Tibial nerve (tissue), 4 donors: ENCODE measurements at regions not wholly inside any gene's neighbourhood (a gene's known extent, or its start where the extent isn't known, plus 50 kb on each side); places are given as distances from the start of the nearest gene placed in this dataset.

ENCODE experiments used
- EP300 ChIP-seq, 2 donors: sonication (generic); formaldehyde crosslinking; IDR thresholded peaks; one replicate each; pipeline ENCODE4 v1.6.1; 2017; ENCODE audit warnings: antibody characterized with exemption in 2 of 2, mild to moderate bottlenecking in 1 of 2
- POLR2A ChIP-seq, 2 donors: fragments of 450-650 bp; IDR thresholded peaks; one replicate each; pipeline ENCODE4 v1.6.1; 2017; ENCODE audit warnings: antibody characterized with exemption in 2 of 2, mild to moderate bottlenecking in 2 of 2, moderate library complexity in 2 of 2
- TF ChIP-seq, protein P1 (sequence below), 5 experiments: fragments of 200-600 bp in 3 of 5; fragments of 450-650 bp in 2 of 5; sonication (generic) in 3 of 5; IDR thresholded peaks; one replicate each; pipeline ENCODE4 v1.5.1; 2016 to 2019; ENCODE audit warnings: antibody characterized with exemption in 5 of 5, mild to moderate bottlenecking in 3 of 5, moderate library complexity in 2 of 5

DNA sequence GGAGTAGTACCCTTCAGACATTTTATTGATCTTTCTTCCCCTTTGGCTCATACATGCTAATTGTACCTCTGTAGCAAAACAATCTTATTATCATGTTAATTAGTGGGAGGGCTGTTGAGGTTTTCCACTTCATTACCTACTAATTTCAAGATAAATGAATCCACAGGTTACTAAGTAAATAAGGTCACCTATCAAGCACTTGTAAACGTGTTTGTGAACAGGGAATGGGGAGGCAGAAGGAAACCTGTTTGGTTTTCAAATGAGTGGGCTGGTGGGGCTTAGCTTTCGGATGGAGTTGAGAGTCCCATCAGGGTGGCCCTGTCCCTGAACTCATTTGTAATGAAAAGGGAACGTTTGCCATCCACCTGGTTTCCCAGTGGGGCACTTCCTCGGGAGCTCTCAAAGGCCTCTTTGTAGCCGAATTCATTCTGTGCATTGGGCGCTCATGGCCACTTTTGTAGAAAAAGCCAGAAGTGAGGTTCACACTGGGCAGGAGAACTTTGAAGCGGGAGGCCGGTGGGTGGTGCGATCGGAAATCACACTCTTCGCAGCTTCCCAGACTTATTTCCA is 419.8 kb upstream of the NR2F2 start:
- TF ChIP-seq, protein P1, sequence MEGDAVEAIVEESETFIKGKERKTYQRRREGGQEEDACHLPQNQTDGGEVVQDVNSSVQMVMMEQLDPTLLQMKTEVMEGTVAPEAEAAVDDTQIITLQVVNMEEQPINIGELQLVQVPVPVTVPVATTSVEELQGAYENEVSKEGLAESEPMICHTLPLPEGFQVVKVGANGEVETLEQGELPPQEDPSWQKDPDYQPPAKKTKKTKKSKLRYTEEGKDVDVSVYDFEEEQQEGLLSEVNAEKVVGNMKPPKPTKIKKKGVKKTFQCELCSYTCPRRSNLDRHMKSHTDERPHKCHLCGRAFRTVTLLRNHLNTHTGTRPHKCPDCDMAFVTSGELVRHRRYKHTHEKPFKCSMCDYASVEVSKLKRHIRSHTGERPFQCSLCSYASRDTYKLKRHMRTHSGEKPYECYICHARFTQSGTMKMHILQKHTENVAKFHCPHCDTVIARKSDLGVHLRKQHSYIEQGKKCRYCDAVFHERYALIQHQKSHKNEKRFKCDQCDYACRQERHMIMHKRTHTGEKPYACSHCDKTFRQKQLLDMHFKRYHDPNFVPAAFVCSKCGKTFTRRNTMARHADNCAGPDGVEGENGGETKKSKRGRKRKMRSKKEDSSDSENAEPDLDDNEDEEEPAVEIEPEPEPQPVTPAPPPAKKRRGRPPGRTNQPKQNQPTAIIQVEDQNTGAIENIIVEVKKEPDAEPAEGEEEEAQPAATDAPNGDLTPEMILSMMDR (IDR thresholded peaks at IDR 0.05) = no peak
- TF ChIP-seq POLR2A (IDR thresholded peaks at IDR 0.05) (no peak), EP300 (IDR thresholded peaks at IDR 0.05) (no peak)
